VCaP (cell line): ENCODE measurements at regions not wholly inside any gene's neighbourhood (a gene's known extent, or its start where the extent isn't known, plus 50 kb on each side); places are given as distances from the start of the nearest gene placed in this dataset.

Experiments used
- H3K27ac ChIP-seq: fragments of 450-650 bp; 2 replicates; pipeline ENCODE4 v1.5.1; 2017
- TF ChIP-seq, protein P1 (sequence below): fragments of 450-650 bp; conservative IDR thresholded peaks from 2 replicates; pipeline ENCODE4 v1.5.1; 2017; ENCODE audit warnings: mild to moderate bottlenecking, moderate library complexity

- TF ChIP-seq, protein P1, sequence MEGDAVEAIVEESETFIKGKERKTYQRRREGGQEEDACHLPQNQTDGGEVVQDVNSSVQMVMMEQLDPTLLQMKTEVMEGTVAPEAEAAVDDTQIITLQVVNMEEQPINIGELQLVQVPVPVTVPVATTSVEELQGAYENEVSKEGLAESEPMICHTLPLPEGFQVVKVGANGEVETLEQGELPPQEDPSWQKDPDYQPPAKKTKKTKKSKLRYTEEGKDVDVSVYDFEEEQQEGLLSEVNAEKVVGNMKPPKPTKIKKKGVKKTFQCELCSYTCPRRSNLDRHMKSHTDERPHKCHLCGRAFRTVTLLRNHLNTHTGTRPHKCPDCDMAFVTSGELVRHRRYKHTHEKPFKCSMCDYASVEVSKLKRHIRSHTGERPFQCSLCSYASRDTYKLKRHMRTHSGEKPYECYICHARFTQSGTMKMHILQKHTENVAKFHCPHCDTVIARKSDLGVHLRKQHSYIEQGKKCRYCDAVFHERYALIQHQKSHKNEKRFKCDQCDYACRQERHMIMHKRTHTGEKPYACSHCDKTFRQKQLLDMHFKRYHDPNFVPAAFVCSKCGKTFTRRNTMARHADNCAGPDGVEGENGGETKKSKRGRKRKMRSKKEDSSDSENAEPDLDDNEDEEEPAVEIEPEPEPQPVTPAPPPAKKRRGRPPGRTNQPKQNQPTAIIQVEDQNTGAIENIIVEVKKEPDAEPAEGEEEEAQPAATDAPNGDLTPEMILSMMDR, result no peak
- no peak overlapping the region for H3K27ac ChIP-seq
Measured at GRCh38 chr2:154941379-154941778, 242.9 kb downstream of the KCNJ3 start.

DNA sequence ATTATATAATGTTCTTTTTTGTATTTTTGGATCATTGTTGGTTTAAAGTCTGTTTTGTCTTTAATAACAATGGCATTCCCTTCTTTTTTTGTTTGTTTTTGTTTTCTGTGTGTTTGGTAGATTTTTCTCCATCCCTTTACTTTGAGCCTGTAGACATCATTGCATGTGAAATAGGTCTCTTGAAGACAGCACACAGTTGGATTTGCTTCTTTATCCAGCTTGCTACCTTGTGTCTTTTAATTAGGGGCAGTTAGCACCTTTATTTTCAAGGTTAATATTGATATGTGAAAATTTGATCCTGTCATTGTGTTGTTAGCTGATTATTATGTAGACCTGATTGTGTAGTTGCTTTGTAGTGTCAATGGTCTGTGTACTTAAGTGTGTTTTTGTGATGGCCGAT is 235.7 kb downstream of the KCNJ3 start:
- TF ChIP-seq, protein P1, result no peak
- no peak overlapping the region for H3K27ac ChIP-seq

DNA sequence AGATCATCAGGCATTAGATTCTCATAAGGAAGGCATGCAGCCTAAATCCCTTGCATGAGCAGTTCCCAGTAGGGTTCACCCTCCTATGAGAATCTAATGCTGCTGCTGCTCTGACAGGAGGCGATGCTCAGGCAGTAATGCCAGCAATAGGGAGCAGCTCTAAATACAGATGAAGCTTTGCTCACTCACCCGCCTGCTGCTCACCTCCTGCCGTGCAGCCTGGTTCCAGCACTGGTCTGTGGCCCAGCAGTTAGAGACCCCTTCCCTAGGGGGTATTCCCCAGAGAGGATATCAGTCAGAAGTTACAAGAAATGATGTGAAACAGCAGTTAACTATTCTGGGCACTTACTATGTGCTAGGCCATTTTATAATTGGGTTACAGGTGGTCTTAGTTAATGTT is 226.0 kb downstream of the KCNJ3 start:
- no peak overlapping the region for H3K27ac ChIP-seq

GRCh38 chr2:154914561-154914960 is 216.1 kb downstream of the KCNJ3 start:
- H3K27ac ChIP-seq, result no peak overlapping the region
- TF ChIP-seq, protein P1, result no peak

More for the DNA sequence above, 226.0 kb downstream of the KCNJ3 start:
- TF ChIP-seq, protein P1, result no peak

DNA sequence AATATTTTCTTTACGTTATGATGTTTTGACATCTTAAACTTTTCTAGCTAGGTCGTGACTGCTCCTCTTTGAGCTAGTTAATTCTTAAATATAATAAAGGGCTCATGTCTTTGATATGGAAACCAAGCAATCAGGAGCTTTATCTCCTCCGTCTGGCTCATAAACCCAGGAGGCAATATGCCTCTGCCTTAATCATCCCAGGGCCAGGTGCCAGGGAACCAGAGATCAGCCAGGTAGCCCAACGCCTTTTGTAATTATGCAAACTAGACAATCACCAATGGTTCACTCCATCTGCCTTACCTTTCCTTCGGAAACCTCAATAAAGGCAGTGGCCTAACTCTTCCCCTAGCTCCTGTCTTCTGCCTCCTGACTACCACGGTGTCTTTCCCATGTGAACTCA is 213.7 kb downstream of the KCNJ3 start:
- TF ChIP-seq, protein P1, result no peak
- H3K27ac ChIP-seq, result no peak overlapping the region

- TF ChIP-seq, protein P1, result no peak
- no peak overlapping the region for H3K27ac ChIP-seq
Measured at GRCh38 chr2:154911729-154912128, 213.2 kb downstream of the KCNJ3 start.

DNA sequence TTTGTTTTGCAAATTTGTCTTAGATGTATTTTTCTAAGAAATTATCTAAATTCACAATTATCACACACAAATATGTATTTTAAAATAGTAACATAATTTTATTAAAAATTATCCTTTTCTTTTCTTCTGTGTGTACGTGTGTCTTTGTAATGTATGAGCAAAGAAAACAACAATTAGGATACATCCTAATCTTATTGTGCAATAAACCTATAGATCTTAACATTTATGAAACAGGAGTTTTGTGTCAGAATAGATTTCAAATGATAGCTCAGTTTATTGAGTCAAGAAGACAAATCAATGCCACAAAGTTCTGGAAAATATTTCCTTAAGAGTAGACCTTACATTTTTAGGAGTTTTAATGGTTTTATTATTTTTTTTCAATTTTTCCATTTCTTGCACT is 212.2 kb downstream of the KCNJ3 start:
- TF ChIP-seq, protein P1, result no peak

GRCh38 chr2:154908327-154908726 is 209.8 kb downstream of the KCNJ3 start:
- TF ChIP-seq, protein P1, result no peak
- H3K27ac ChIP-seq, result no peak overlapping the region

More for the DNA sequence above, 212.2 kb downstream of the KCNJ3 start:
- H3K27ac ChIP-seq, result no peak overlapping the region
